GM12891 (cell line): ENCODE measurements at regions not wholly inside any gene's neighbourhood (a gene's known extent, or its start where the extent isn't known, plus 50 kb on each side); places are given as distances from the start of the nearest gene placed in this dataset.

Experiments
- PAX5 ChIP-seq: IDR thresholded peaks from 2 replicates; pipeline ENCODE4 v1.6.1; 2011; ENCODE audit warnings: low read length, moderate library complexity, mild to moderate bottlenecking; ENCODE audit not compliant: insufficient read depth, severe bottlenecking
- POLR2A ChIP-seq: IDR thresholded peaks from 2 replicates; pipeline ENCODE4 v1.6.1; 2011; ENCODE audit warnings: low read depth, low read length, control low read depth
- POLR2AphosphoS5 ChIP-seq: IDR thresholded peaks from 2 replicates; pipeline ENCODE4 v1.6.1; 2011; ENCODE audit warnings: low read depth, low read length, control low read depth
- POU2F2 ChIP-seq: IDR thresholded peaks from 2 replicates; pipeline ENCODE4 v1.6.1; 2011; ENCODE audit warnings: low read depth, mild to moderate bottlenecking, control low read depth, low read length, moderate library complexity
- SPI1 ChIP-seq: IDR thresholded peaks from 2 replicates; pipeline ENCODE4 v1.6.1; 2011; ENCODE audit warnings: low read depth, low read length, control low read depth
- TAF1 ChIP-seq: IDR thresholded peaks from 2 replicates; pipeline ENCODE4 v1.6.1; 2011; ENCODE audit warnings: low read depth, low read length, control low read depth

DNA sequence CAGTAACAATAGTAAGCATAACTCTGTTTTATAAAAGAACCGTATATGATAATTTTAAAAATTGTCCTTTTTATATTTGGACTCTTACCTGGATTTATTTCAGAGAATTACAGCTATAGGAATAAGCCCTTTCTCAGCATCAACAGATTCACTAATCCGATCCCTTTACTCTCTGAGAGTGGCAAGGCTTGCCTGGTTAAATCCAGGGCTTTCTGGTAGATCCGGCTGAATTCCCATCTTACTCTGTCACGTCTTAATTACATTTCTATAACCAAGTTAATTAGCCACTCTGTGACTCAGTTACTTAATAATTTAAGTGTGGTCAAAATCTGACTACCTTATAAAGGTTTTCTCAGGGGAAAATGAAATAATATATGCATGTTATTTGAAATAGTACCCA is 294.7 kb downstream of the FRK start:
- TF ChIP-seq POLR2A (no peak), TAF1 (no peak), SPI1 (no peak), POU2F2 (no peak), POLR2AphosphoS5 (no peak), PAX5 (no peak)
